GM23338 (cell line): ENCODE measurements at regions not wholly inside any gene's neighbourhood (a gene's known extent, or its start where the extent isn't known, plus 50 kb on each side); places are given as distances from the start of the nearest gene placed in this dataset.

ENCODE experiments used
- ATAC-seq: fragments of 200-7000 bp; cut with Tn5 transposase; 3 replicates; pipeline ENCODE4 v1.9.1; 2020
- DNase-seq: peaks from one replicate; pipeline ENCODE4 v3.0.0-alpha.2; 2015; ENCODE audit warnings: low spot score
- H2AFZ ChIP-seq: fragments of 200-600 bp; sonication (generic); 2 replicates; pipeline ENCODE4 v1.8.0; 2016; ENCODE audit warnings: antibody characterized with exemption, mild to moderate bottlenecking, moderate library complexity
- H3F3A ChIP-seq: fragments of 200-600 bp; sonication (generic); replicated peaks from 2 replicates; pipeline ENCODE4 v1.8.0; 2017; ENCODE audit warnings: antibody characterized with exemption, mixed run types, low read depth
- H3K27ac ChIP-seq: fragments of 200-600 bp; sonication (generic); 2 replicates; pipeline ENCODE4 v1.6.1; 2016; ENCODE audit warnings: low read depth
- H3K27me3 ChIP-seq: fragments of 200-600 bp; sonication (generic); 2 replicates; pipeline ENCODE4 v1.8.0; 2016; ENCODE audit warnings: mild to moderate bottlenecking, mixed run types, moderate library complexity; ENCODE audit not compliant: insufficient read depth
- H3K36me3 ChIP-seq: fragments of 200-600 bp; sonication (generic); 2 replicates; pipeline ENCODE4 v1.8.0; 2016; ENCODE audit warnings: mild to moderate bottlenecking; ENCODE audit not compliant: insufficient read depth
- H3K4me1 ChIP-seq: fragments of 200-600 bp; sonication (generic); 2 replicates; pipeline ENCODE4 v1.8.0; 2016; ENCODE audit warnings: mild to moderate bottlenecking, moderate library complexity; ENCODE audit not compliant: insufficient read depth
- H3K4me2 ChIP-seq: fragments of 200-600 bp; sonication (generic); 2 replicates; pipeline ENCODE4 v1.7.1; 2017; ENCODE audit warnings: mixed run types
- H3K4me3 ChIP-seq: fragments of 200-600 bp; sonication (generic); 2 replicates; pipeline ENCODE4 v1.6.1; 2016; ENCODE audit warnings: mixed run types
- H3K79me2 ChIP-seq: fragments of 200-600 bp; sonication (generic); replicated peaks from 2 replicates; pipeline ENCODE4 v1.8.0; 2017; ENCODE audit warnings: mild to moderate bottlenecking; ENCODE audit not compliant: insufficient read depth
- H3K9me2 ChIP-seq: fragments of 200-600 bp; sonication (generic); 2 replicates; pipeline ENCODE4 v1.8.0; 2017; ENCODE audit not compliant: insufficient read depth
- H4K20me1 ChIP-seq: fragments of 200-600 bp; sonication (generic); replicated peaks from 2 replicates; pipeline ENCODE4 v1.8.0; 2017; ENCODE audit warnings: mild to moderate bottlenecking; ENCODE audit not compliant: insufficient read depth
- H3K27ac Mint-ChIP-seq: 2 replicates; pipeline ENCODE4 v1.8.0; 2020; ENCODE audit warnings: inconsistent platforms, mild to moderate bottlenecking, moderate library complexity, mixed read lengths
- H3K27me3 Mint-ChIP-seq: 3 replicates; pipeline ENCODE4 v1.8.0; 2022; ENCODE audit warnings: low read depth, mild to moderate bottlenecking, moderate library complexity, mixed read lengths, inconsistent platforms; ENCODE audit not compliant: insufficient read depth, poor library complexity
- H3K36me3 Mint-ChIP-seq: 3 replicates; pipeline ENCODE4 v1.8.0; 2021; ENCODE audit warnings: low read depth, mild to moderate bottlenecking, inconsistent platforms, moderate library complexity, mixed read lengths
- H3K4me1 Mint-ChIP-seq: 3 replicates; pipeline ENCODE4 v1.8.0; 2020; ENCODE audit warnings: mild to moderate bottlenecking, inconsistent platforms, mixed read lengths
- H3K4me3 Mint-ChIP-seq: 3 replicates; pipeline ENCODE4 v1.8.0; 2021; ENCODE audit warnings: moderate library complexity, mild to moderate bottlenecking, inconsistent platforms, mixed read lengths
- H3K9me3 Mint-ChIP-seq: 3 replicates; pipeline ENCODE4 v1.8.0; 2020; ENCODE audit warnings: moderate library complexity, mild to moderate bottlenecking, inconsistent platforms, mixed read lengths
- CREB1 ChIP-seq: fragments of 250-450 bp; sonication (Bioruptor Pico); IDR thresholded peaks from 2 replicates; pipeline ENCODE4 v1.5.0; 2020; ENCODE audit warnings: low read depth, mild to moderate bottlenecking, moderate library complexity
- EZH2phosphoT487 ChIP-seq: fragments of 200-600 bp; sonication (generic); IDR thresholded peaks from one replicate; pipeline ENCODE4 v1.8.1; 2018; ENCODE audit warnings: antibody characterized with exemption; ENCODE audit not compliant: unreplicated experiment
- JUNB ChIP-seq: IDR thresholded peaks from one replicate; pipeline ENCODE4 v1.6.1; 2016; ENCODE audit warnings: antibody characterized with exemption; ENCODE audit not compliant: unreplicated experiment
- POLR2AphosphoS5 ChIP-seq: IDR thresholded peaks from 2 replicates; pipeline ENCODE4 v1.6.1; 2016; ENCODE audit warnings: antibody characterized with exemption, low read depth
- ZNF114 ChIP-seq: fragments of 250-450 bp; sonication (Bioruptor Pico); IDR thresholded peaks from 2 replicates; pipeline ENCODE4 v1.5.0; 2020; ENCODE audit warnings: mild to moderate bottlenecking, moderate library complexity
- ZNF331 ChIP-seq: fragments of 250-450 bp; sonication (Bioruptor Pico); IDR thresholded peaks from 2 replicates; pipeline ENCODE4 v1.5.0; 2020; ENCODE audit warnings: low read depth, mild to moderate bottlenecking, moderate library complexity
- TF ChIP-seq, protein P1 (sequence below): fragments of 250-450 bp; sonication (Bioruptor Pico); IDR thresholded peaks from 2 replicates; pipeline ENCODE4 v1.5.0; 2020; ENCODE audit warnings: mild to moderate bottlenecking, moderate library complexity
- TF ChIP-seq, protein P2 (sequence below): IDR thresholded peaks from one replicate; pipeline ENCODE4 v1.6.1; 2018; ENCODE audit warnings: antibody characterized with exemption; ENCODE audit not compliant: unreplicated experiment
- TF ChIP-seq, protein P3 (sequence below), 2 experiments: fragments of 200-600 bp in 1 of 2; sonication (generic) in 1 of 2; conservative IDR thresholded peaks; 2 replicates each; pipeline versions ENCODE4 v1.5.1 to v1.6.1; 2016 to 2017; ENCODE audit warnings: antibody characterized with exemption in 2 of 2, low read depth in 2 of 2, mild to moderate bottlenecking in 2 of 2, moderate library complexity in 1 of 2

DNA sequence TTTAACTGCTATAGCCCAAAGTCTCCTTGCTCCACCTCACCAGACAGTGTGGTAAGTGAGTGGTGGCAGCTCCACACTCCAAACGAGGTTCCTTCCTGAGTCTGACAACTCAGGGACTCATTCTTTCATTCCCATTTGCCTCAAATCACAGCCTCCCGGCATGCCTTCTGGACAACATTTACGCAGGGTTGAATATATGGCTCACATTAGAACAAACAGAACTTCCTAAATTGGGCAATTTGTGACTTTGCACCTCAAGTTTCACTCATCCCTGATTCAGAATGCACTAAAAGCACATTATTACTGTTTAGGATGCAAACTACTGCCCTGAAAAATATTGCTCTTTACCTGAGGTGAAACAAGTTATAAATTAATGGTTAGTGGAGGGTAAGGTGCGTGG lies 224.6 kb upstream of the PPARGC1A start (continued):
- TF ChIP-seq, protein P1, sequence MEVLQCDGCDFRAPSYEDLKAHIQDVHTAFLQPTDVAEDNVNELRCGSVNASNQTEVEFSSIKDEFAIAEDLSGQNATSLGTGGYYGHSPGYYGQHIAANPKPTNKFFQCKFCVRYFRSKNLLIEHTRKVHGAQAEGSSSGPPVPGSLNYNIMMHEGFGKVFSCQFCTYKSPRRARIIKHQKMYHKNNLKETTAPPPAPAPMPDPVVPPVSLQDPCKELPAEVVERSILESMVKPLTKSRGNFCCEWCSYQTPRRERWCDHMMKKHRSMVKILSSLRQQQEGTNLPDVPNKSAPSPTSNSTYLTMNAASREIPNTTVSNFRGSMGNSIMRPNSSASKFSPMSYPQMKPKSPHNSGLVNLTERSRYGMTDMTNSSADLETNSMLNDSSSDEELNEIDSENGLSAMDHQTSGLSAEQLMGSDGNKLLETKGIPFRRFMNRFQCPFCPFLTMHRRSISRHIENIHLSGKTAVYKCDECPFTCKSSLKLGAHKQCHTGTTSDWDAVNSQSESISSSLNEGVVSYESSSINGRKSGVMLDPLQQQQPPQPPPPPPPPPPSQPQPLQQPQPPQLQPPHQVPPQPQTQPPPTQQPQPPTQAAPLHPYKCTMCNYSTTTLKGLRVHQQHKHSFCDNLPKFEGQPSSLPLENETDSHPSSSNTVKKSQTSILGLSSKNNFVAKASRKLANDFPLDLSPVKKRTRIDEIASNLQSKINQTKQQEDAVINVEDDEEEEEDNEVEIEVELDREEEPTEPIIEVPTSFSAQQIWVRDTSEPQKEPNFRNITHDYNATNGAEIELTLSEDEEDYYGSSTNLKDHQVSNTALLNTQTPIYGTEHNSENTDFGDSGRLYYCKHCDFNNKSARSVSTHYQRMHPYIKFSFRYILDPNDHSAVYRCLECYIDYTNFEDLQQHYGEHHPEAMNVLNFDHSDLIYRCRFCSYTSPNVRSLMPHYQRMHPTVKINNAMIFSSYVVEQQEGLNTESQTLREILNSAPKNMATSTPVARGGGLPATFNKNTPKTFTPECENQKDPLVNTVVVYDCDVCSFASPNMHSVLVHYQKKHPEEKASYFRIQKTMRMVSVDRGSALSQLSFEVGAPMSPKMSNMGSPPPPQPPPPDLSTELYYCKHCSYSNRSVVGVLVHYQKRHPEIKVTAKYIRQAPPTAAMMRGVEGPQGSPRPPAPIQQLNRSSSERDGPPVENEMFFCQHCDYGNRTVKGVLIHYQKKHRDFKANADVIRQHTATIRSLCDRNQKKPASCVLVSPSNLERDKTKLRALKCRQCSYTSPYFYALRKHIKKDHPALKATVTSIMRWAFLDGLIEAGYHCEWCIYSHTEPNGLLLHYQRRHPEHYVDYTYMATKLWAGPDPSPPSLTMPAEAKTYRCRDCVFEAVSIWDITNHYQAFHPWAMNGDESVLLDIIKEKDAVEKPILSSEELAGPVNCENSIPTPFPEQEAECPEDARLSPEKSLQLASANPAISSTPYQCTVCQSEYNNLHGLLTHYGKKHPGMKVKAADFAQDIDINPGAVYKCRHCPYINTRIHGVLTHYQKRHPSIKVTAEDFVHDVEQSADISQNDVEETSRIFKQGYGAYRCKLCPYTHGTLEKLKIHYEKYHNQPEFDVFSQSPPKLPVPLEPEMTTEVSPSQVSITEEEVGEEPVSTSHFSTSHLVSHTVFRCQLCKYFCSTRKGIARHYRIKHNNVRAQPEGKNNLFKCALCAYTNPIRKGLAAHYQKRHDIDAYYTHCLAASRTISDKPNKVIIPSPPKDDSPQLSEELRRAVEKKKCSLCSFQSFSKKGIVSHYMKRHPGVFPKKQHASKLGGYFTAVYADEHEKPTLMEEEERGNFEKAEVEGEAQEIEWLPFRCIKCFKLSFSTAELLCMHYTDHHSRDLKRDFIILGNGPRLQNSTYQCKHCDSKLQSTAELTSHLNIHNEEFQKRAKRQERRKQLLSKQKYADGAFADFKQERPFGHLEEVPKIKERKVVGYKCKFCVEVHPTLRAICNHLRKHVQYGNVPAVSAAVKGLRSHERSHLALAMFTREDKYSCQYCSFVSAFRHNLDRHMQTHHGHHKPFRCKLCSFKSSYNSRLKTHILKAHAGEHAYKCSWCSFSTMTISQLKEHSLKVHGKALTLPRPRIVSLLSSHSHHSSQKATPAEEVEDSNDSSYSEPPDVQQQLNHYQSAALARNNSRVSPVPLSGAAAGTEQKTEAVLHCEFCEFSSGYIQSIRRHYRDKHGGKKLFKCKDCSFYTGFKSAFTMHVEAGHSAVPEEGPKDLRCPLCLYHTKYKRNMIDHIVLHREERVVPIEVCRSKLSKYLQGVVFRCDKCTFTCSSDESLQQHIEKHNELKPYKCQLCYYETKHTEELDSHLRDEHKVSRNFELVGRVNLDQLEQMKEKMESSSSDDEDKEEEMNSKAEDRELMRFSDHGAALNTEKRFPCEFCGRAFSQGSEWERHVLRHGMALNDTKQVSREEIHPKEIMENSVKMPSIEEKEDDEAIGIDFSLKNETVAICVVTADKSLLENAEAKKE (CRISPR knock-in tag): no peak
- no peak for TF ChIP-seq POLR2AphosphoS5

DNA sequence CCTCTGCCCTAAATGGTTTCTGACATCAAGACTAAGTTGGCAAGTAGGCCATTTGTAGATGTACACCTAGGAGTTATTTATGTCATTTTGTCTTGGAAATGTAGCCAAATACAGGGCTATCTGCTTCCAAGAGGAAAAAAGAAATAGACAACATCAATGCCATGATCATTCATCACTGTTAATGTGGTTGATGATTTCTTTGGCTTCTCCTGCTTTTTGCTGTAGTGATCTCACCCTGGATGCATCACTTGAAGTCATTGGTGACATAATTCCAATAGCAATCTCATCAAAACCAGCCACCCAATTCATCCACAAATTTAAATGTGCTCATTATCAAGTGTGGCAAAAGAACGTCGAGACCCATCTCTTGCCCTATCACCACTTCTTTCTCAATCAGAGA lies 222.6 kb upstream of the PPARGC1A start:
- DNase-seq (no peak), ATAC-seq (no peak)
- Histone ChIP-seq H3F3A (no peaks in the 10 kb centered on the region), H3K9me2 (peaks cover 5% of the 10 kb centered on the region), H3K27me3 (no peaks in the 10 kb centered on the region), H3K4me3 (no peak overlapping the region), H3K4me1 (no peaks in the 10 kb centered on the region), H3K36me3 (no peaks in the 10 kb centered on the region), H4K20me1 (no peaks in the 10 kb centered on the region), H3K4me2 (no peak overlapping the region), H3K79me2 (no peaks in the 10 kb centered on the region), H2AFZ (no peak overlapping the region), H3K27ac (no peak overlapping the region)
- 0 out of 3 replicates have a peak, but pooled peaks cover under 1% of the 10 kb centered on the region for H3K4me1 Mint-ChIP-seq
- peaks cover 1% of the 10 kb centered on the region for H3K27me3 Mint-ChIP-seq
- H3K4me3 Mint-ChIP-seq: no peak overlapping the region
- H3K36me3 Mint-ChIP-seq: no peaks in the 10 kb centered on the region
- H3K27ac Mint-ChIP-seq: no peak overlapping the region
- H3K9me3 Mint-ChIP-seq: no peaks in the 10 kb centered on the region
- no peak for TF ChIP-seq POLR2AphosphoS5
- no peak for TF ChIP-seq JUNB
- TF ChIP-seq, protein P2, sequence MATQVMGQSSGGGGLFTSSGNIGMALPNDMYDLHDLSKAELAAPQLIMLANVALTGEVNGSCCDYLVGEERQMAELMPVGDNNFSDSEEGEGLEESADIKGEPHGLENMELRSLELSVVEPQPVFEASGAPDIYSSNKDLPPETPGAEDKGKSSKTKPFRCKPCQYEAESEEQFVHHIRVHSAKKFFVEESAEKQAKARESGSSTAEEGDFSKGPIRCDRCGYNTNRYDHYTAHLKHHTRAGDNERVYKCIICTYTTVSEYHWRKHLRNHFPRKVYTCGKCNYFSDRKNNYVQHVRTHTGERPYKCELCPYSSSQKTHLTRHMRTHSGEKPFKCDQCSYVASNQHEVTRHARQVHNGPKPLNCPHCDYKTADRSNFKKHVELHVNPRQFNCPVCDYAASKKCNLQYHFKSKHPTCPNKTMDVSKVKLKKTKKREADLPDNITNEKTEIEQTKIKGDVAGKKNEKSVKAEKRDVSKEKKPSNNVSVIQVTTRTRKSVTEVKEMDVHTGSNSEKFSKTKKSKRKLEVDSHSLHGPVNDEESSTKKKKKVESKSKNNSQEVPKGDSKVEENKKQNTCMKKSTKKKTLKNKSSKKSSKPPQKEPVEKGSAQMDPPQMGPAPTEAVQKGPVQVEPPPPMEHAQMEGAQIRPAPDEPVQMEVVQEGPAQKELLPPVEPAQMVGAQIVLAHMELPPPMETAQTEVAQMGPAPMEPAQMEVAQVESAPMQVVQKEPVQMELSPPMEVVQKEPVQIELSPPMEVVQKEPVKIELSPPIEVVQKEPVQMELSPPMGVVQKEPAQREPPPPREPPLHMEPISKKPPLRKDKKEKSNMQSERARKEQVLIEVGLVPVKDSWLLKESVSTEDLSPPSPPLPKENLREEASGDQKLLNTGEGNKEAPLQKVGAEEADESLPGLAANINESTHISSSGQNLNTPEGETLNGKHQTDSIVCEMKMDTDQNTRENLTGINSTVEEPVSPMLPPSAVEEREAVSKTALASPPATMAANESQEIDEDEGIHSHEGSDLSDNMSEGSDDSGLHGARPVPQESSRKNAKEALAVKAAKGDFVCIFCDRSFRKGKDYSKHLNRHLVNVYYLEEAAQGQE: no peak
- no peak for TF ChIP-seq CREB1 (CRISPR knock-in tag)
- TF ChIP-seq EZH2phosphoT487: no peak
- TF ChIP-seq ZNF114 (CRISPR knock-in tag): no peak
- TF ChIP-seq, protein P3, sequence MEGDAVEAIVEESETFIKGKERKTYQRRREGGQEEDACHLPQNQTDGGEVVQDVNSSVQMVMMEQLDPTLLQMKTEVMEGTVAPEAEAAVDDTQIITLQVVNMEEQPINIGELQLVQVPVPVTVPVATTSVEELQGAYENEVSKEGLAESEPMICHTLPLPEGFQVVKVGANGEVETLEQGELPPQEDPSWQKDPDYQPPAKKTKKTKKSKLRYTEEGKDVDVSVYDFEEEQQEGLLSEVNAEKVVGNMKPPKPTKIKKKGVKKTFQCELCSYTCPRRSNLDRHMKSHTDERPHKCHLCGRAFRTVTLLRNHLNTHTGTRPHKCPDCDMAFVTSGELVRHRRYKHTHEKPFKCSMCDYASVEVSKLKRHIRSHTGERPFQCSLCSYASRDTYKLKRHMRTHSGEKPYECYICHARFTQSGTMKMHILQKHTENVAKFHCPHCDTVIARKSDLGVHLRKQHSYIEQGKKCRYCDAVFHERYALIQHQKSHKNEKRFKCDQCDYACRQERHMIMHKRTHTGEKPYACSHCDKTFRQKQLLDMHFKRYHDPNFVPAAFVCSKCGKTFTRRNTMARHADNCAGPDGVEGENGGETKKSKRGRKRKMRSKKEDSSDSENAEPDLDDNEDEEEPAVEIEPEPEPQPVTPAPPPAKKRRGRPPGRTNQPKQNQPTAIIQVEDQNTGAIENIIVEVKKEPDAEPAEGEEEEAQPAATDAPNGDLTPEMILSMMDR (conservative IDR thresholded peaks at IDR 0.05; ENCODE audit: low read depth in 2 of 2): no peak
- no peak for TF ChIP-seq ZNF331 (CRISPR knock-in tag)
